CD4-positive, alpha-beta memory T cell (primary cell): ENCODE measurements at regions not wholly inside any gene's neighbourhood (a gene's known extent, or its start where the extent isn't known, plus 50 kb on each side); places are given as distances from the start of the nearest gene placed in this dataset.
A peak's percentile ranks its signal among the peaks of the same experiment; 100 is the strongest.

Experiments
- CTCF ChIA-PET: fragments of 350-600 bp; sonication (Branson Sonifier 250); formaldehyde crosslinking; loops from one replicate; lab custom pipeline; 2021; ENCODE audit warnings: inconsistent platforms; ENCODE audit not compliant: partially characterized antibody; lab: Charles Lee
- POLR2A ChIA-PET: fragments of 350-600 bp; sonication (Branson Sonifier 250); formaldehyde crosslinking; loops from one replicate; lab custom pipeline; 2021; ENCODE audit not compliant: partially characterized antibody; lab: Charles Lee
- DNase-seq, 5 donors: peaks; one replicate each; pipeline versions ENCODE4 v3.0.0 to v3.0.0-alpha.2; 2020 to 2022; ENCODE audit warnings: mixed read lengths in 1 of 5
- H3K27ac ChIP-seq: one replicate; pipeline ENCODE4 v1.7.0; 2013; ENCODE audit warnings: low read depth, low read length
- H3K27me3 ChIP-seq: 2 replicates; pipeline ENCODE4 v1.7.0; 2013; ENCODE audit warnings: mild to moderate bottlenecking, low read length, moderate library complexity; ENCODE audit not compliant: insufficient read depth
- H3K36me3 ChIP-seq: 2 replicates; pipeline ENCODE4 v1.7.0; 2013; ENCODE audit warnings: mild to moderate bottlenecking, low read length, moderate library complexity; ENCODE audit not compliant: insufficient read depth
- H3K4me1 ChIP-seq: 2 replicates; pipeline ENCODE4 v1.7.0; 2013; ENCODE audit warnings: mild to moderate bottlenecking, low read length, moderate library complexity; ENCODE audit not compliant: insufficient read depth
- H3K4me3 ChIP-seq, 2 donors: one replicate each; pipeline ENCODE4 v1.7.0; 2013; ENCODE audit warnings: low read length in 2 of 2, mild to moderate bottlenecking in 1 of 2
- H3K9me3 ChIP-seq, 2 donors: one replicate each; pipeline ENCODE4 v1.7.0; 2013; ENCODE audit warnings: low read length in 2 of 2, control low read depth in 1 of 2; ENCODE audit not compliant: control insufficient read depth in 1 of 2
- H3K27ac Mint-ChIP-seq, 7 donors: one replicate each; pipeline ENCODE4 v1.8.0; 2020 to 2021; ENCODE audit warnings: mixed read lengths in 7 of 7, mild to moderate bottlenecking in 6 of 7, inconsistent platforms in 3 of 7, moderate library complexity in 3 of 7
- H3K27me3 Mint-ChIP-seq, 2 donors: one replicate each; pipeline ENCODE4 v1.8.0; 2020 to 2021; ENCODE audit warnings: mixed read lengths in 2 of 2
- H3K36me3 Mint-ChIP-seq, 2 donors: one replicate each; pipeline ENCODE4 v1.8.0; 2020 to 2021; ENCODE audit warnings: mixed read lengths in 2 of 2, inconsistent platforms in 1 of 2, mild to moderate bottlenecking in 1 of 2
- H3K4me1 Mint-ChIP-seq, 4 donors: one replicate each; pipeline ENCODE4 v1.8.0; 2020 to 2021; ENCODE audit warnings: mixed read lengths in 4 of 4, mild to moderate bottlenecking in 1 of 4
- H3K4me3 Mint-ChIP-seq, 8 donors: one replicate each; pipeline ENCODE4 v1.8.0; 2020 to 2021; ENCODE audit warnings: mixed read lengths in 8 of 8, mild to moderate bottlenecking in 7 of 8, moderate library complexity in 6 of 8, inconsistent platforms in 3 of 8
- H3K9me3 Mint-ChIP-seq, 8 donors: one replicate each; pipeline ENCODE4 v1.8.0; 2020 to 2021; ENCODE audit warnings: mixed read lengths in 8 of 8, mild to moderate bottlenecking in 5 of 8, inconsistent platforms in 3 of 8, moderate library complexity in 1 of 8
- intact Hi-C: fragments of 100-400 bp; cut with micrococcal nuclease; formaldehyde crosslinking; loops from one replicate; pipeline ENCODE4 v1.15.1; 2023

DNA sequence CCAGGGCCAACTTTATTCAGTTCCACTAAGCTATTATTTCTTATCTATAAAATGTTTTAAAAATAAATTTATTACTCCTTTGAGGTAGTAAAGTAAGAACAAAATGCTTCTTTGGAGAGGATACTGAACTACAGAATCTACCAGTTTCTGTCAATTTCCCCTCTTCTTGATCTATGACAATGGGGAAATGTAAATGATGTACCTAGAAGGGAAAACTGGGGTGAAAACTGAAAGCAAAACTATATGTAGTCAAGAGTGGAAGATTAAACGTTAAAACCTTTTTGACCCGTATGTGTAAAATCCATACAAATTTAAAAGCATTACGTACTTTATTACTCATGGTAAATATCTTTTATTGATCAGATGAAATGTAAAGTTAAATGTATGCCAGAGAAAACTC lies 1287.8 kb upstream of the TMEFF2 start:
- intact Hi-C loops = no loop called here
- CTCF ChIA-PET = no interaction called here
- H3K27me3 Mint-ChIP-seq = no peaks in the 10 kb centered on the region
- peaks cover 0 to 7% (median 0%) of the 10 kb centered on the region in 8 donors for H3K9me3 Mint-ChIP-seq
- peaks cover 0 to 3% (median 1%) of the 10 kb centered on the region in 4 donors for H3K4me1 Mint-ChIP-seq
- H3K36me3 Mint-ChIP-seq = no peaks in the 10 kb centered on the region
- peak overlapping the region in 1 of 7 donors; percentile 29 for H3K27ac Mint-ChIP-seq
- POLR2A ChIA-PET = no interaction called here
- peak overlapping the region in 7 of 8 donors; percentile 4 to 72 (median 54) for H3K4me3 Mint-ChIP-seq
- H3K27me3 ChIP-seq = no peaks in the 10 kb centered on the region
- no peaks in the 10 kb centered on the region for H3K9me3 ChIP-seq
- no peak overlapping the region for H3K27ac ChIP-seq
- H3K4me1 ChIP-seq = no peaks in the 10 kb centered on the region
- no peak for DNase-seq
- H3K4me3 ChIP-seq = no peak overlapping the region
- no peaks in the 10 kb centered on the region for H3K36me3 ChIP-seq

DNA sequence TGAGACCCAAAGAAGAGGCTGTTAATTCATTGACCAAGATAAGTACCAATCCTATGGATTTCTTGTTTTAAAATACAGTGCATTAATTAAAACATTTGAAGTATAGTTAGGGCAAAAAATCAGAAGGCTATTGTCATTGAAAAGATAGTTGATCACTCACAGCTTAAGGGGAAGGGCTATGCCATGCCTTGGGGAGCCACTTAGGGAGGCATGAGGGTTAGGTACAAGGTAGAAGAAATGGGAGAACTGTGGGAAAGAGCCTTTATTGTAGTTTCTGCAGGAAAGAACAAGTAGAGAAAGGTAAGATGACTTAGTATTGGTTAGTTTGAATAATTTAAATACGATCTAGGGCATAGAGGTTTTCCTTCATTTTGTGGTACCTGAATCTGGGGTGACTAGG lies 1285.5 kb upstream of the TMEFF2 start:
- Mint-ChIP-seq H3K27ac (no peak overlapping the region), H3K4me3 (no peak overlapping the region), H3K4me1 (peaks cover 0 to 11% (median 1%) of the 10 kb centered on the region in 4 donors), H3K27me3 (no peaks in the 10 kb centered on the region), H3K9me3 (peaks cover 0 to 3% (median 0%) of the 10 kb centered on the region in 8 donors), H3K36me3 (no peaks in the 10 kb centered on the region)
- ChIA-PET POLR2A (no interaction called here), CTCF (no interaction called here)
- no peaks in the 10 kb centered on the region for H3K9me3 ChIP-seq
- H3K27me3 ChIP-seq = no peaks in the 10 kb centered on the region
- no peaks in the 10 kb centered on the region for H3K36me3 ChIP-seq
- intact Hi-C loops = no loop called here
- H3K27ac ChIP-seq = no peak overlapping the region
- no peak for DNase-seq
- no peak overlapping the region for H3K4me3 ChIP-seq
- no peaks in the 10 kb centered on the region for H3K4me1 ChIP-seq

DNA sequence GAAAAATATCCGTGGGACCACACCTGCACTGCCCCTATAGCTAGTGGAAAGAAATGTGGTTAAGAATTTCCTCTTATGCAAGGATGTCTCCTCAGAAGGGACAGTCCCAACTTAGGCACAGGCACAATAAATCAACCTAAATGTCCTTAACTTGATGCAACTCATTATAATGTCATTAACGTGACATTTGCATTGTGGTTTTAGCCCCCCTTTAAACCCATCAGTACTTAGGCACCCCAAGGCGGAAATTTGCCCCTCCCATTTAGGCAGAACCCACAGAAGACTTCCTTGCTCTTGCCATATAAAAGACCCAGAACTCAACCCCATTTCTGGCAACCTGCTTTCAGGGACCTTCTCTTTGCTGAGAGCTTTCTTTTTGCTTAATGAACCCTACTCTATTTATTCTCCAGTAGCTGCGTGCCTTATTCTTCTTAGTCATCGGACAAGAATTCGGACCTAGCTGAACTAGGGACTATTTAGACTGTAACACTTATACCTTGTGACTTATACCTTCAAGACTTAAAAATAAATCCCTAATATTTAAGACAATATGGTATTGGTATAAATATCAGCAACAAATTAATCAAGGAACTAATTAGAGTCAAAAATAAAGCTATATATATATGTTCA lies 1281.6 kb upstream of the TMEFF2 start:
- Histone ChIP-seq H3K36me3 (no peaks in the 10 kb centered on the region), H3K9me3 (no peaks in the 10 kb centered on the region), H3K27me3 (no peaks in the 10 kb centered on the region), H3K27ac (no peak overlapping the region), H3K4me3 (no peak overlapping the region), H3K4me1 (no peaks in the 10 kb centered on the region)
- ChIA-PET CTCF (interaction anchor here (0.9 kb wide), 1 partner anchor 51 kb away, joined by 3 read pairs; no protein-coding TSS in a partner anchor), POLR2A (no interaction called here)
- intact Hi-C loops = no loop called here
- no peaks in the 10 kb centered on the region for H3K36me3 Mint-ChIP-seq
- H3K27me3 Mint-ChIP-seq = no peaks in the 10 kb centered on the region
- H3K4me3 Mint-ChIP-seq = peak overlapping the region in 1 of 8 donors; percentile 61
- H3K9me3 Mint-ChIP-seq = peaks cover 0 to 10% (median 4%) of the 10 kb centered on the region in 8 donors
- H3K4me1 Mint-ChIP-seq = peaks cover 0 to 8% (median 0%) of the 10 kb centered on the region in 4 donors
- no peak overlapping the region for H3K27ac Mint-ChIP-seq
- no peak for DNase-seq

DNA sequence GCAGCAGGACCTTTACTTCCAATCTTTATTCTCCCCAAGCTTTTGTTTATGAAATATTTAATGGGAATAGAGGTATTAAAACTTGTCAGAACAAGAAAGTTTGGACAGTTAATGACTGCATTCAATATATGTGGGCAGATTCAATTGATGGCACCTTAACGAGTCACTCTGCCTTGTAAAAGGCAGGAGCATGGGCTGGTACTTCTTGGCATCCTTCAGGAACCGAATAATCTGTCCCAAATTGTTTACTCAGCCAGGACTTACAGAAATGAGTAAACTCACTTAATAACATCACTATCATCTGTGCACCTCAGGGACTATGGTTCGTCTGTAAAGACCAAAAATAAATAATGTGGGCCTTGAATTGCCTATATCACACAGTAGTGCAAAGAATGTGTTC lies 1280.3 kb upstream of the TMEFF2 start:
- POLR2A ChIA-PET = no interaction called here

DNA sequence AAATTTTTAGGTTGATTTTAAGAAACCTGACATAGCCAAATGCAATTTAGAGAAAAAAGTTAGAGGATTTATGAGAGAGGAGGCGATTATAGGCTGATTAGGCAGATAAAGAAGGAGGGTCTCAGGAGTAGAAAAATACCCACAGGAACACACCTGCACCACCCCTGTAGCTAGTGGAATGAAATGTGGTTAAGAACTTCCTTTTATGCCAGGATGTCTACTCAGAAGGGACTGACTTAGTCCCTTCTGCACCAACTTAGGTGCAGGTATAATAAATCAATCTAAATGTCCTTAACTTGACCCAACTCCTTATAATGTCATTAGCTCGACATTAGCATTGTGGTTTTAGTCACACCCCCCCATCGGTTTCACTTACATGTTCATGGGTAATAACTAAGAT lies 1274.5 kb upstream of the TMEFF2 start:
- H3K4me1 ChIP-seq = no peaks in the 10 kb centered on the region
- H3K27me3 Mint-ChIP-seq = no peaks in the 10 kb centered on the region
- no peak overlapping the region for H3K4me3 Mint-ChIP-seq
- no peak overlapping the region for H3K4me3 ChIP-seq
- no peaks in the 10 kb centered on the region for H3K27me3 ChIP-seq
- no peak overlapping the region for H3K27ac Mint-ChIP-seq
- no peaks in the 10 kb centered on the region for H3K36me3 Mint-ChIP-seq
- peaks cover 0 to 8% (median 0%) of the 10 kb centered on the region in 4 donors for H3K4me1 Mint-ChIP-seq
- ChIA-PET CTCF (no interaction called here), POLR2A (no interaction called here)
- H3K9me3 ChIP-seq = no peaks in the 10 kb centered on the region
- H3K27ac ChIP-seq = no peak overlapping the region
- no peaks in the 10 kb centered on the region for H3K36me3 ChIP-seq
- intact Hi-C loops = no loop called here
- no peak for DNase-seq
- H3K9me3 Mint-ChIP-seq = peaks cover 0 to 8% (median 3%) of the 10 kb centered on the region in 8 donors

More for the DNA sequence above, 1280.3 kb upstream of the TMEFF2 start:
- H3K4me3 ChIP-seq = no peak overlapping the region
- intact Hi-C loops = no loop called here
- H3K36me3 Mint-ChIP-seq = no peaks in the 10 kb centered on the region
- H3K27ac Mint-ChIP-seq = no peak overlapping the region
- no peaks in the 10 kb centered on the region for H3K36me3 ChIP-seq
- no peaks in the 10 kb centered on the region for H3K27me3 ChIP-seq
- H3K9me3 ChIP-seq = no peaks in the 10 kb centered on the region
- H3K27ac ChIP-seq = no peak overlapping the region
- peaks cover 0 to 10% (median 3%) of the 10 kb centered on the region in 8 donors for H3K9me3 Mint-ChIP-seq
- H3K4me3 Mint-ChIP-seq = no peak overlapping the region
- H3K27me3 Mint-ChIP-seq = no peaks in the 10 kb centered on the region
- CTCF ChIA-PET = interaction anchor here (0.9 kb wide), 1 partner anchor 50 kb away, joined by 3 read pairs; no protein-coding TSS in a partner anchor
- no peaks in the 10 kb centered on the region for H3K4me1 ChIP-seq
- DNase-seq = no peak
- peaks cover 0 to 11% (median 0%) of the 10 kb centered on the region in 4 donors for H3K4me1 Mint-ChIP-seq

DNA sequence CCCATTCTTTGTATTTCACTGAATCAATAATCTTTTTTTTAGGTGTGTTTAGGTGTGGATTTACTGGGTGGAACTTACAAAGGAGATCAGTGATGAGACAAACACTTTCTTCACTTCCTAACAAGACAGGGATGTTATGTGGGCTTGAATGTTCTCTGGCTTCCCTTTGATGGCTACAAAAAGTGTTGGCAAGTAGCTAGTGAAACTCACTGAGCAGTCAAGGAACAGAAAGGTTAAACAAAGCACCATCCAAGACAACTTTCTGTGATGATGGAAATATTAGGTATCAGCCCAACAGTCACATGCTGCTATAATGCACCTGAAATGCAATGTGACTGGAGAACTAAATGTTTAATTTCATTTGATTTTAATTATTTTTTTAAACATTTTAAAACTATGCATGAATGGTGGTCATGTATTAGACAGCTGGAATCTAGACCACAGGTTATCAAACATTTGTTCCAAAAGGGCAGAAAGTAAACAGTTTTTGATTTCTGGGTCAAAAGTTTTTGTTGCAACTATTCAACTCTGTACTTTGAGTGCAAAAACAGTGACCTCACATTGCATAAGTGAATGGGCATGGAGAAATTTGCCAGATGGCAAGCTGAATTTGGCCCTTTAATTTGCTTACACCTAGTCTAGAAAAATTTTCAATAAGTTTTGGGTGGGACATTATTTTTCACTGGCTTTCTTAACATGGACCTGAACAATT lies 1272.7 kb upstream of the TMEFF2 start:
- Histone ChIP-seq H3K4me1 (no peaks in the 10 kb centered on the region), H3K27me3 (no peaks in the 10 kb centered on the region), H3K36me3 (no peaks in the 10 kb centered on the region), H3K9me3 (no peaks in the 10 kb centered on the region), H3K27ac (no peak overlapping the region), H3K4me3 (no peak overlapping the region)
- CTCF ChIA-PET = no interaction called here
- H3K27ac Mint-ChIP-seq = no peak overlapping the region
- H3K4me3 Mint-ChIP-seq = no peak overlapping the region
- DNase-seq = no peak
- POLR2A ChIA-PET = no interaction called here
- no peaks in the 10 kb centered on the region for H3K27me3 Mint-ChIP-seq
- H3K9me3 Mint-ChIP-seq = peaks cover 0 to 4% (median under 1%) of the 10 kb centered on the region in 8 donors
- H3K36me3 Mint-ChIP-seq = no peaks in the 10 kb centered on the region
- intact Hi-C loops = no loop called here
- H3K4me1 Mint-ChIP-seq = peaks cover 0 to 8% (median 0%) of the 10 kb centered on the region in 4 donors

DNA sequence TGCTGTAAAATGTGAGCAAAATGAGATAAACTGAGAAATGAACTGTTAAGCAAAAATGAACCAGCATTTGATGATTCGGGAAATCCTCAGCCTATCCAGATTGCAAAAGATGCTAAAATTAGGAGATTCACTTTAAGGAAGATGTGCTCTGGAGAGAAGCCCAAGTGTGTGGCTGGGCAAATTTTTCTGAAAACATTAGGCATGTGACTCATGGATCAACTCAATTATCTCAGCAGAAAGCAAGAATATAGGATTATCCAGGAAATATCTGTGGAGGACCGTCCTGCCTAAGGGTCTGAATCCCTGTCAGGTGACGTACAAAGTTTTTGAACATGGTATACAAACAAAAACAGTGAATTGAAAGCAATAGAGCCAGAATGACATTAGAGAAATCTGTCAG lies 1268.3 kb upstream of the TMEFF2 start:
- DNase-seq = no peak
- ChIA-PET POLR2A (no interaction called here), CTCF (no interaction called here)
- Histone ChIP-seq H3K27ac (no peak overlapping the region), H3K36me3 (no peaks in the 10 kb centered on the region), H3K4me1 (no peaks in the 10 kb centered on the region), H3K27me3 (no peaks in the 10 kb centered on the region), H3K9me3 (no peaks in the 10 kb centered on the region), H3K4me3 (no peak overlapping the region)
- no peaks in the 10 kb centered on the region for H3K36me3 Mint-ChIP-seq
- H3K4me3 Mint-ChIP-seq = no peak overlapping the region
- intact Hi-C loops = no loop called here
- H3K4me1 Mint-ChIP-seq = no peaks in the 10 kb centered on the region
- H3K9me3 Mint-ChIP-seq = peaks cover 0 to 6% (median 2%) of the 10 kb centered on the region in 8 donors
- no peaks in the 10 kb centered on the region for H3K27me3 Mint-ChIP-seq
- H3K27ac Mint-ChIP-seq = no peak overlapping the region
